A172 (cell line): ENCODE measurements at regions not wholly inside any gene's neighbourhood (a gene's known extent, or its start where the extent isn't known, plus 50 kb on each side); places are given as distances from the start of the nearest gene placed in this dataset.

ENCODE experiments used
- DNase-seq: peaks from one replicate; pipeline ENCODE4 v3.0.0-alpha.2; 2015; ENCODE audit warnings: low spot score

DNA sequence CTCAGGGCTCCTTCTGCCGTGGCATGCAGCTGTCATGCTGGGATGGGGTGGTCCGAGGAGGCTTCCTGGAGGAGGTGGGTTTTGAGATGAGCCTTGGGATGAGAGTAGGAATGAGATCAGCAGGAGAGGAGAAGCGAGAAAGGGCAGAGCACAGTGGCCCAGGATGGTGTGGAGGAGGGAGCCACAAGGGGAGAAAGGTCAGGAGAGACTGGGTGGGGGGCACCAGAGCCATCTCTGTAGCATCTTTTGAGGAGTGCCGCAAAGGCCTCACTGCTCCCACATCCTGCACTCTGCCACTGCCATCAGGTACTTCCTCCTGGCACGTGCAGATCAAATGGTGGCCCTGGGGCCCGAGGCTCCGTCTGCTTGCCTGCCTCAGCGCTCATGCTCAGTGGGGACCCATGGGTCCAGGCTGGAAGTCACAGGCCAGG is 150.2 kb downstream of the MACROH2A1 start:
- no peak for DNase-seq

GRCh38 chr5:135246923-135247795 is 151.9 kb downstream of the MACROH2A1 start:
- peak; percentile 96 for DNase-seq

- no peak for DNase-seq
Measured at GRCh38 chr5:135246605-135246922, 152.5 kb downstream of the MACROH2A1 start.

- DNase-seq, result peak; percentile 77
Measured at GRCh38 chr5:135245521-135246499, 153.2 kb downstream of the MACROH2A1 start.

- no peak for DNase-seq
Measured at GRCh38 chr5:135244620-135245021, 154.4 kb downstream of the MACROH2A1 start.

DNA sequence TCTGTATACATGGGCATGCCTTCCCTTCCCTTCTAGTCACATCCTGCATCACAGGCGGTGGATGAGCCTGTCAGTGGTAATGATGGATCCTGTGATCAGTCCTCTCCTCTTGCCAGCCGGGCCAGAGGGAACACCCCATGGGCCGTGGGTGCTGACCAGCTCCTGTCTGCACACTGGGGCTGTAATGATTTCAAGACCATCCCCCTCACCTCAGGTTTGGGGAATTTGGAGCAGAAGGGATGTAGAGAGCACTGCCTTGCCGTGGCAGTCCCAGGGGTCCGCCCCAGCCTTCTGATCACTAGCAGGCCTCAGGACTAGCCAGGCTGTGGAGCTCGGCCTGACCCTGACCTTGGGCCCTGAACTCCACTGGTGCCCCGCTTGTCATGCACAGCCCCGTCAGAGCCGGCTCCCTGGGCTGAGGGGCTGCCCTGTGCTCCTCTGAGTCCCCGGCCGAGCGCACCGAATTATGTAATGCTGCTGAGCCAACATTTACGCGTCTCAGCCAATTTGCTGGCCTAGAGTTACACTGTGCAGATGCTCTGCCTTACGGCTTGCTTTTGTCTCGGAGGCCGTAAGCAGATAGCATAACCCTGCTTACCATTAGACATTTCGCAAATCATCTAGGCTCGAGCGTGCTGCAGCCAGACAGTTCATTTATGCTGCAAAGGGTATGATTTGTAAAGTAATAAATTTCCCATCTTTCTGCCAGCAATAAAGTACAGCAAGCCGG is 155.3 kb downstream of the MACROH2A1 start:
- DNase-seq, result no peak

DNA sequence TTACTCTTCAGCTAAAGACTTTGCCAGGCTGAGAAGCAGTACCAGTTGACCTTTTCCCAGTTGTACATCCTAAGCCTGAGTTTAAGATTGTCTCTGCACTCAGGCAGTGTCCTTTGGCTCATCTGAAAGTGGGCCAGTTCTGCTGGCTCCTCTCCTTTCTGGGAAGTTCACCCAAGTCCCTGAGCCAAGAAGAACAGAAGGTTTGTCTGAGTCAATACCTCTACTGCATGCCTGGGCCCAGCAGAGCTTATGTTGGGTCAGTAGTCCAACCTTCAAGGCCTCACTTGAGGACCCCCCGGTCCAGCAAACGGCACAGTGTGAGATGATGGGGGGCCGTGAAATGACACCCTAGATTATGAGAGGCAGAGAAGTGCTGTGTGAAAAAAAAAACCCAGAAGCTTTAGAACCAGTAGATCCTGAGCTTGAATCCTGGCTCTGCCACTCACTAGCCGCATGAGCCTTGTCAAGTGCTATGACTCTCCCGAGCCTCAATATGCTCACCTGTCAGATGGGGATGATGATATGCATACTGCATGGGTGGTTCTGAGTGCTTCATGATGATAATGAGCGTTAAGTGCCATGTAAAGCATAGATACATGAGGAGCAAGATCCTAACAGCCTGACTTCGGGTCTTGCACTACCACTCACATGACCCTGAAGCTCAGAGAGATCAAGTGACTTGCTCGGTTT is 156.0 kb downstream of the MACROH2A1 start:
- DNase-seq, result no peak

GRCh38 chr5:135242021-135242865 is 156.8 kb downstream of the MACROH2A1 start:
- DNase-seq, result peak; percentile 92

DNA sequence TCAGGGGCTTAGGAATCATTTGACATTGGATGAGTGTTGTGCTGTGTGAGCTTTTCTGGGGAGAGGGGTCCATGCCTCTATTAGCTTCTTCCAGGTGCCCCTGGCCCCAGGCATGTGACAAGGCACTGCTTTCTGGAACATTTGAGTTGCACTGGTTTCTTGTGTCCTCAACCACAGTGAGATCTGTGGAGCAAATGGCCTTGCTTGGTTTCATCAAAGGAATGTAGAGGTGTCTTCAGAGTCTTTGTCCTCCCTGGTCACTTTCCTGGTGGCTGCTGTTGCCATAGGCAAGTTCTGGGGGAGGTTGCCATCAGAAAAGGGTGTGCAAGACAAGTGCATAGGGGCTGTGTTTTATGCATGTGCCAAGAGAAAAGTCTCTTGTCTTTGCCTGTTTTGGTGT is 157.5 kb downstream of the MACROH2A1 start:
- no peak for DNase-seq

- DNase-seq, result no peak
Measured at GRCh38 chr5:135240781-135241360, 158.2 kb downstream of the MACROH2A1 start.

DNA sequence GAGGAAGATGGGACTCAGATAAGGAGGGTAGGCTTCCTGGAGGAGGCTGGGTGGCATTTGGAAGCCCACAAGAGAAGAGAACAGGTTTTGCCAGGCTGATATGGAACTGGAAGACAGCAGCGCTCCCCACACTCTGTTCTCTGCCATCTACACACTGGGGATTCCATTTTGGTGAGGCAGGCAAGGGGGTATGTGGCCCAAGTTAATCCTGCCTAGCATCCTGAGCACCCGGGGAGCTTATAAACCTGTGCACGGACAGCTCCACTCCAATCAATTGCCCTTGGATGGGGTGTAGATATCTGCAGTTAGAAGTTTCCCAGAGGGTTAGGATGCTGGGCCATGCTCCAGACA is 158.8 kb downstream of the MACROH2A1 start:
- no peak for DNase-seq

GRCh38 chr5:135239453-135240282 is 159.4 kb downstream of the MACROH2A1 start:
- DNase-seq, result no peak

- DNase-seq, result no peak
Measured at GRCh38 chr5:135238622-135239452, 160.2 kb downstream of the MACROH2A1 start.

DNA sequence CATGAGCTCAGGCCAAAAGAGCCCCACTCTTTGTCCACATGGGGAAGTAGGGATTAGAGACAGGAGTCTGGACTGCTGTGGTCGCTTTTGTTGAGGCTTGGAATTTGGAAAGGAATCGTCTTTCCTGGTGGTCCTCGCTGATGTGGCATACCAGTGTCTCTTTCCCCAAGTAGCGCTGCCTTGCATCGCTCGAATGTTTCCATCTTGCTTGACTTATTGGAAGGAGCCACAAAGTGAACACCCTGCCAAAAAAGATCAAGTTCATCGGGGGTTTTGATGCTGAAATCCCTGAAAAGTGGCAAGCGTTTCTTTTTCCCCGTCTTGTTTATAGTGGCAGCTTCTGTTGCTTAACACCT is 161.3 kb downstream of the MACROH2A1 start:
- no peak for DNase-seq

DNA sequence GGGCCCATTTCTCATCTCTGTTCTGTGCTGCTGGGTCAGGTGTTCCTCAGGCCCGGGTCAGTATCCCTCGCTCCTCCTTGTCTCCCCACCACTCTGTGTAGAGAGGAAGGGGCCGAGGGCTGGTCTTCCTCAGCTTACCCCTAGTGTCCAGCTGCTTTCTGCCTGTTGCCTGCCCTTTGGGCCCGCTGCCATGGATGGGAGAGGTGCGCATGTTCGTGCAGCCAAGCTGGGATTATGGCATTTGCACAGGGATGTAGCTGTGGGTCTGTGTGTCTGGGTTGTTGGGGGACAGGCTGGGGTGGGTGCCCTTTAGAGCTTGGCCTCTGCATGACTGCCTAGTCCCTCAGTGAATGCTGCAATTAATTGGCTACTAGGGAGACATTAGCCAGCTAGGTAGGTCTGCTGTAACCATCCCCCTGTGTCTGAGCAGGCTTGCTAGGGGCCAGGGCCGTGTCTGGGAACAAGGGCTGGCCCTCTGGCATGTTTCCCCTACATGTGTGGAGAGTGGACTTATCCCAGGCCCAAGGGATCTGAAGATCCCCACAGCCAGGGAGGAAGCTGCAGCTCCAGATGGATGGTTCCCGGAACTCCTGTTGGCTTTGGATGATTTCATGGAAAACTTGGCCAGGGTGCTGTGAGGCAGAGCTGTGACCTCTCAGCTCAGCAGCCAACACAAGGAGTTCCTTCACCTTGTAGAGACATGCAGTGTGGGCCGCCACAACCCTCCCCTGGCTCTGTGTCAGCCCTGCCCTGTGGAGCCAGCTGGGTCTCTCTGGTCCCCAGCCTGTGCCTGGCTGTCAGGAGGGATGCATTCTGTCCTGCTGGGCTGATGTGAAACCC is 161.9 kb downstream of the MACROH2A1 start:
- DNase-seq, result no peak

DNA sequence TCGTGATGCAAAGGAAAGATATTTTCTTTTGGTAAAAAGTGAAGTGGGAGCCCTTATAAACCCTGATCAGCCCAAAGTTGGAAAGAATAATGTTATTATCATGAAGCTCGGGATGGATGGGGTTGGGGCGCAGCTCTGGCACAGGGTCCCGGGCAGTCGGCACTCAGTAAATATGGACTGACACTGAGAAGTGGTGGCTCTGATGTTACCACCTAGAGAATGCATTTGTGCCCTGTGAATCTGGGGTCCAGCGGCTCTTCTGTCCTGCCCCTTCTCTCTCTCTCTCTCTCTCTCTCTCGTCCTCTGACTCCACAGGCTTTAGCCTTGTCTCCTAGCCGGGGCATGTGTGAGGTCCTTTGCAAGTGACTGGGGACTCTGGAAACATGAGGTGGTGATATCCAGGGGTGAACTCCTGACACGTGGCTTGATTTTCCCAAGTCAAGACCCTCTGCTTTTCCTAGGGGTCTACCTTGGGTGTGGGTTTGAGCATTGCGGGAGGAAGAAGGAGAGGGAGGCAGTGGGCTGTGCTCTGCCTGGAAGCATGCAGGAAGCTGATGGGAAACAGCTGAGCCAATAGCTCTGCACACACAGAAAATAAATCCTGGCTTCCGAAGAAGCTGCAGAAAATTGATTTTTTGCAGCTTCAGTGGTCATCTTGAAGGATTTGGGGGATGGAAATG is 162.7 kb downstream of the MACROH2A1 start:
- no peak for DNase-seq
